WTC11 (cell line): ENCODE measurements at regions not wholly inside any gene's neighbourhood (a gene's known extent, or its start where the extent isn't known, plus 50 kb on each side); places are given as distances from the start of the nearest gene placed in this dataset.
"Not testable (repeated sequence)": the region's sequence is repeated elsewhere in the genome, so short reads cannot be mapped to it uniquely, and the experiment has no call there.

Experiments used
- ESRRA ChIP-seq: sonication (generic); formaldehyde crosslinking; IDR thresholded peaks from 2 replicates; pipeline ENCODE4 v1.8.1; 2022; ENCODE audit warnings: mild to moderate bottlenecking, missing genetic modification reagents, borderline replicate concordance
- KAT7 ChIP-seq: sonication (generic); formaldehyde crosslinking; IDR thresholded peaks from 2 replicates; pipeline ENCODE4 v1.8.1; 2023; ENCODE audit warnings: missing genetic modification reagents, mild to moderate bottlenecking, borderline replicate concordance
- NR3C1 ChIP-seq: sonication (generic); formaldehyde crosslinking; conservative IDR thresholded peaks from 2 replicates; pipeline ENCODE4 v1.8.1; 2023; ENCODE audit warnings: low read depth, mild to moderate bottlenecking, missing genetic modification reagents
- TCF7 ChIP-seq: sonication (generic); formaldehyde crosslinking; IDR thresholded peaks from 2 replicates; pipeline ENCODE4 v1.8.0; 2022; ENCODE audit warnings: mild to moderate bottlenecking, low read depth, missing genetic modification reagents, moderate library complexity
- ZNF263 ChIP-seq: sonication (generic); formaldehyde crosslinking; IDR thresholded peaks from 2 replicates; pipeline ENCODE4 v1.8.1; 2022; ENCODE audit warnings: low read depth, mild to moderate bottlenecking, moderate library complexity, missing genetic modification reagents
- TF ChIP-seq, protein P1 (sequence below): fragments of 200-600 bp; IDR thresholded peaks from 2 replicates; pipeline ENCODE4 v1.8.0; 2022; ENCODE audit warnings: antibody characterized with exemption
- TF ChIP-seq, protein P2 (sequence below): sonication (generic); formaldehyde crosslinking; IDR thresholded peaks from 2 replicates; pipeline ENCODE4 v1.8.0; 2022; ENCODE audit warnings: mild to moderate bottlenecking, missing genetic modification reagents
- TF ChIP-seq, protein P3 (sequence below): sonication (generic); formaldehyde crosslinking; IDR thresholded peaks from 2 replicates; pipeline ENCODE4 v1.8.1; 2022; ENCODE audit warnings: missing genetic modification reagents, borderline replicate concordance
- TF ChIP-seq, protein P4 (sequence below): sonication (generic); formaldehyde crosslinking; IDR thresholded peaks from 2 replicates; pipeline ENCODE4 v1.8.1; 2023; ENCODE audit warnings: mild to moderate bottlenecking, missing genetic modification reagents, moderate library complexity

DNA sequence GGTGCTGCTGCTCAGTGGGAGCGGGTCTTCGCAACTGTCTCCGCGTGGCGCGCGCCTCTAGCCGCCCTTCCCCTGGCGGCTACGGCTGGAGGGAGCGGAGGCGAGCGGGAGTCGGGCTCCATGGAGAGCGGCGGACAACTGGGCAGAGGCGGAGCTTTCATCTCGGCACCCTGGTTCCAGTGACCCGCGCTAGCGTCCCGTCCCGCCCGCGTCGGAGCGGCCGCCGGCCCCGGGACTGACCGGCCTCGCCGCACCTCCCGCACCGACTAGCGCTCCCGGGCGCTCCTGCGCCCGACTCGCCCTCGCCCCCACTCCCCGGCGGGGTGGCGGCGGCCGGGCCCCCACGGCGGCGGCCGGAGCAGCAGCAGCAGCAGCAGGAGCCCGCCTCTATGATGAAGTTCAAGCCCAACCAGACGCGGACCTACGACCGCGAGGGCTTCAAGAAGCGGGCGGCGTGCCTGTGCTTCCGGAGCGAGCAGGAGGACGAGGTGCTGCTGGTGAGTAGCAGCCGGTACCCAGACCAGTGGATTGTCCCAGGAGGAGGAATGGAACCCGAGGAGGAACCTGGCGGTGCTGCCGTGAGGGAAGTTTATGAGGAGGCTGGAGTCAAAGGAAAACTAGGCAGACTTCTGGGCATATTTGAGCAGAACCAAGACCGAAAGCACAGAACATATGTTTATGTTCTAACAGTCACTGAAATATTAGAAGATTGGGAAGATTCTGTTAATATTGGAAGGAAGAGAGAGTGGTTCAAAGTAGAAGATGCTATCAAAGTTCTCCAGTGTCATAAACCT lies 69.2 kb upstream of the NOTCH2NLA start:
- TF ChIP-seq, protein P1, sequence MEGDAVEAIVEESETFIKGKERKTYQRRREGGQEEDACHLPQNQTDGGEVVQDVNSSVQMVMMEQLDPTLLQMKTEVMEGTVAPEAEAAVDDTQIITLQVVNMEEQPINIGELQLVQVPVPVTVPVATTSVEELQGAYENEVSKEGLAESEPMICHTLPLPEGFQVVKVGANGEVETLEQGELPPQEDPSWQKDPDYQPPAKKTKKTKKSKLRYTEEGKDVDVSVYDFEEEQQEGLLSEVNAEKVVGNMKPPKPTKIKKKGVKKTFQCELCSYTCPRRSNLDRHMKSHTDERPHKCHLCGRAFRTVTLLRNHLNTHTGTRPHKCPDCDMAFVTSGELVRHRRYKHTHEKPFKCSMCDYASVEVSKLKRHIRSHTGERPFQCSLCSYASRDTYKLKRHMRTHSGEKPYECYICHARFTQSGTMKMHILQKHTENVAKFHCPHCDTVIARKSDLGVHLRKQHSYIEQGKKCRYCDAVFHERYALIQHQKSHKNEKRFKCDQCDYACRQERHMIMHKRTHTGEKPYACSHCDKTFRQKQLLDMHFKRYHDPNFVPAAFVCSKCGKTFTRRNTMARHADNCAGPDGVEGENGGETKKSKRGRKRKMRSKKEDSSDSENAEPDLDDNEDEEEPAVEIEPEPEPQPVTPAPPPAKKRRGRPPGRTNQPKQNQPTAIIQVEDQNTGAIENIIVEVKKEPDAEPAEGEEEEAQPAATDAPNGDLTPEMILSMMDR, result not testable (repeated sequence)
- TF ChIP-seq, protein P2, sequence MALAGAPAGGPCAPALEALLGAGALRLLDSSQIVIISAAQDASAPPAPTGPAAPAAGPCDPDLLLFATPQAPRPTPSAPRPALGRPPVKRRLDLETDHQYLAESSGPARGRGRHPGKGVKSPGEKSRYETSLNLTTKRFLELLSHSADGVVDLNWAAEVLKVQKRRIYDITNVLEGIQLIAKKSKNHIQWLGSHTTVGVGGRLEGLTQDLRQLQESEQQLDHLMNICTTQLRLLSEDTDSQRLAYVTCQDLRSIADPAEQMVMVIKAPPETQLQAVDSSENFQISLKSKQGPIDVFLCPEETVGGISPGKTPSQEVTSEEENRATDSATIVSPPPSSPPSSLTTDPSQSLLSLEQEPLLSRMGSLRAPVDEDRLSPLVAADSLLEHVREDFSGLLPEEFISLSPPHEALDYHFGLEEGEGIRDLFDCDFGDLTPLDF (CRISPR knock-in tag), result not testable (repeated sequence)
- TF ChIP-seq, protein P3, sequence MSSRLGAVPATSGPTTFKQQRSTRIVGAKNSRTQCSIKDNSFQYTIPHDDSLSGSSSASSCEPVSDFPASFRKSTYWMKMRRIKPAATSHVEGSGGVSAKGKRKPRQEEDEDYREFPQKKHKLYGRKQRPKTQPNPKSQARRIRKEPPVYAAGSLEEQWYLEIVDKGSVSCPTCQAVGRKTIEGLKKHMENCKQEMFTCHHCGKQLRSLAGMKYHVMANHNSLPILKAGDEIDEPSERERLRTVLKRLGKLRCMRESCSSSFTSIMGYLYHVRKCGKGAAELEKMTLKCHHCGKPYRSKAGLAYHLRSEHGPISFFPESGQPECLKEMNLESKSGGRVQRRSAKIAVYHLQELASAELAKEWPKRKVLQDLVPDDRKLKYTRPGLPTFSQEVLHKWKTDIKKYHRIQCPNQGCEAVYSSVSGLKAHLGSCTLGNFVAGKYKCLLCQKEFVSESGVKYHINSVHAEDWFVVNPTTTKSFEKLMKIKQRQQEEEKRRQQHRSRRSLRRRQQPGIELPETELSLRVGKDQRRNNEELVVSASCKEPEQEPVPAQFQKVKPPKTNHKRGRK, result not testable (repeated sequence)
- TF ChIP-seq, protein P4, sequence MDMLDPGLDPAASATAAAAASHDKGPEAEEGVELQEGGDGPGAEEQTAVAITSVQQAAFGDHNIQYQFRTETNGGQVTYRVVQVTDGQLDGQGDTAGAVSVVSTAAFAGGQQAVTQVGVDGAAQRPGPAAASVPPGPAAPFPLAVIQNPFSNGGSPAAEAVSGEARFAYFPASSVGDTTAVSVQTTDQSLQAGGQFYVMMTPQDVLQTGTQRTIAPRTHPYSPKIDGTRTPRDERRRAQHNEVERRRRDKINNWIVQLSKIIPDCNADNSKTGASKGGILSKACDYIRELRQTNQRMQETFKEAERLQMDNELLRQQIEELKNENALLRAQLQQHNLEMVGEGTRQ (CRISPR knock-in tag), result not testable (repeated sequence)
- TF ChIP-seq ZNF263 (CRISPR knock-in tag); KAT7; TCF7; NR3C1; ESRRA (CRISPR knock-in tag): not testable (repeated sequence)
